Right lobe of liver (tissue), 6 donors: ENCODE measurements at regions not wholly inside any gene's neighbourhood (a gene's known extent, or its start where the extent isn't known, plus 50 kb on each side); places are given as distances from the start of the nearest gene placed in this dataset.

ENCODE experiments used
- ATAC-seq, 4 donors: fragments of 200-7000 bp; cut with Tn5 transposase; one replicate each; pipeline ENCODE4 v1.9.1; 2020; ENCODE audit warnings: mild to moderate bottlenecking in 4 of 4, moderate library complexity in 4 of 4
- DNase-seq, 3 donors: peaks; one replicate each; pipeline ENCODE4 v3.0.0-alpha.2; 2020
- H3K27ac ChIP-seq, 3 donors: fragments of 200-600 bp; one replicate each; pipeline ENCODE4 v1.8.0; 2022
- H3K27me3 ChIP-seq, 2 donors: fragments of 200-600 bp; one replicate each; pipeline ENCODE4 v1.8.0; 2022
- H3K36me3 ChIP-seq, 4 donors: fragments of 200-600 bp; sonication (generic) in 1 of 4; one replicate each; pipeline versions ENCODE4 v1.5.1 to v1.8.0; 2017 to 2022; ENCODE audit warnings: control low read depth in 1 of 4
- H3K4me1 ChIP-seq, 4 donors: fragments of 200-600 bp; sonication (generic) in 1 of 4; one replicate each; pipeline versions ENCODE4 v1.5.1 to v1.8.0; 2017 to 2022; ENCODE audit warnings: control low read depth in 1 of 4
- H3K4me3 ChIP-seq, 3 donors: fragments of 200-600 bp; one replicate each; pipeline ENCODE4 v1.8.0; 2022
- H3K9me3 ChIP-seq, 4 donors: fragments of 200-600 bp; sonication (generic) in 1 of 4; one replicate each; pipeline versions ENCODE4 v1.5.1 to v1.8.0; 2017 to 2022; ENCODE audit warnings: control low read depth in 1 of 4
- POLR2A ChIP-seq: fragments of 450-650 bp; IDR thresholded peaks from one replicate; pipeline ENCODE4 v1.6.1; 2017; ENCODE audit warnings: antibody characterized with exemption, mild to moderate bottlenecking
- WGBS: methylation state at CpG from one replicate; pipeline ENCODE4 v1.1.6; 2018; ENCODE audit warnings: low coverage, low lambda C conversion rate; ENCODE audit not compliant: insufficient coverage; ENCODE audit errors: missing lambda C conversion rate; 5-methylcytosine and 5-hydroxymethylcytosine counted together
- intact Hi-C, 2 donors: fragments of 100-400 bp; cut with DNase I; formaldehyde crosslinking; loops; one replicate each; pipeline versions ENCODE4 v1.11.2 to v1.14.1; 2022
- TF ChIP-seq, protein P1 (sequence below), 4 donors: fragments of 200-600 bp in 3 of 4; fragments of 450-650 bp in 1 of 4; IDR thresholded peaks; one replicate each; pipeline versions ENCODE4 v1.5.1 to v1.8.0; 2016 to 2022; ENCODE audit warnings: antibody characterized with exemption in 4 of 4, mild to moderate bottlenecking in 2 of 4
- donor health status: DM: no; HTN: yes; CAD: no.
- donor health status: DM: no; HTN: no; CAD: no.
- donor health status: DM: no; HTN: no; CAD: no.
- donor health status: DM: no; HTN: yes; CAD: no.
- donor health status: DM: no; HTN: yes; CAD: no.

DNA sequence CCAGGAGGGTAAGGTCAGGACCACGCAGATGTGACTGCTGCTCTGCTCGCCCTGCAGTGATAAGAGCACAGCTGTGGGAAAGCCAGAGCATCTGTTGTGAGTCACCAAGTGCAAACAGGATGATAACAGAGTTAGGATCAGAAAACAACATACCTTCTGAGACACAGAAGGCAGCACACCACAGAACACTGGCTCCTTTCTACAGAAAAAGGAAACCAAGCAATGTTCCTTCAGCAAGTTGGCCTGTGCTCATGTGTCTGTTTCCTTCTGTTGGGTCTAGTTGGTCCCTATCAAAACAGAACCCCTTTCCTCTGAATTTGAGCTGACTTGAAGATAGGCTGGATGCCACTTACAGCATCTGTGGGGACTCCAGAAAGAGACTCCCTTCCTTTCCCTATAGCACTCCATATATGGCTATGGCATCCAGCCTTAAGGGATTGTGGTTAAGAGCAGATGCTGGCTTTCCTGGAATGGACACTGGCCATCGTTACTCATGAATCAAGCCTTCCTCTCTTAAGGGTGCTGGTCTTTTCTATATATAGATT, 440.7 kb upstream of the THBS1 start:
- Histone ChIP-seq H3K4me3 (no peak overlapping the region), H3K4me1 (no peaks in the 10 kb centered on the region), H3K36me3 (no peaks in the 10 kb centered on the region), H3K27ac (no peak overlapping the region), H3K9me3 (no peaks in the 10 kb centered on the region), H3K27me3 (no peaks in the 10 kb centered on the region)
- TF ChIP-seq POLR2A, result no peak
- TF ChIP-seq, protein P1, sequence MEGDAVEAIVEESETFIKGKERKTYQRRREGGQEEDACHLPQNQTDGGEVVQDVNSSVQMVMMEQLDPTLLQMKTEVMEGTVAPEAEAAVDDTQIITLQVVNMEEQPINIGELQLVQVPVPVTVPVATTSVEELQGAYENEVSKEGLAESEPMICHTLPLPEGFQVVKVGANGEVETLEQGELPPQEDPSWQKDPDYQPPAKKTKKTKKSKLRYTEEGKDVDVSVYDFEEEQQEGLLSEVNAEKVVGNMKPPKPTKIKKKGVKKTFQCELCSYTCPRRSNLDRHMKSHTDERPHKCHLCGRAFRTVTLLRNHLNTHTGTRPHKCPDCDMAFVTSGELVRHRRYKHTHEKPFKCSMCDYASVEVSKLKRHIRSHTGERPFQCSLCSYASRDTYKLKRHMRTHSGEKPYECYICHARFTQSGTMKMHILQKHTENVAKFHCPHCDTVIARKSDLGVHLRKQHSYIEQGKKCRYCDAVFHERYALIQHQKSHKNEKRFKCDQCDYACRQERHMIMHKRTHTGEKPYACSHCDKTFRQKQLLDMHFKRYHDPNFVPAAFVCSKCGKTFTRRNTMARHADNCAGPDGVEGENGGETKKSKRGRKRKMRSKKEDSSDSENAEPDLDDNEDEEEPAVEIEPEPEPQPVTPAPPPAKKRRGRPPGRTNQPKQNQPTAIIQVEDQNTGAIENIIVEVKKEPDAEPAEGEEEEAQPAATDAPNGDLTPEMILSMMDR (IDR thresholded peaks at IDR 0.05), result no peak
- intact Hi-C loops, result no loop called here
- ATAC-seq (peak in 2 of 4 donors; percentile 47 to 88), DNase-seq (no peak)
- 45% methylated on average over 3 of the region's 3 CpGs for WGBS

DNA sequence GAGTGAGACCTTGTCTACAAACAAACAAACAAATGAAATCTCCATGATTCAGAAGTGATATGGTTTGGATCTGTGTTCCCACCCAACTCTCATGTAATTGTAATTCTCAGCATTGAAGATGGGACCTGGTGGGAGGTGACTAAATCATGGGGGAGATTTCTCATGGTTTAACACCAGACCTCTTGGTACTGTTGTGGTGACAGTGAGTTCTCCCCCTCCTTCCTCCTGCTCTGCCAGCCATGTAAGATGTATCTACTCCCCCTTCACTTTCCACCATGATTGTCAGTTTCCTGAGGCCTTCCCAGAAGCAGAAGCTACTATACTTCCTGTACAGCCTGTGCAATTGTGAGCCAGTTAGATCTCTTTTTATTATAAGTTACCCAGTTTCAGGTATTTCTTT, 438.4 kb upstream of the THBS1 start:
- Histone ChIP-seq H3K4me1 (no peaks in the 10 kb centered on the region), H3K9me3 (no peaks in the 10 kb centered on the region), H3K36me3 (no peaks in the 10 kb centered on the region), H3K27ac (no peak overlapping the region), H3K4me3 (no peak overlapping the region), H3K27me3 (no peaks in the 10 kb centered on the region)
- TF ChIP-seq POLR2A, result no peak
- TF ChIP-seq, protein P1 (IDR thresholded peaks at IDR 0.05), result no peak
- DNase-seq (no peak), ATAC-seq (no peak)
- intact Hi-C loops, result no loop called here

DNA sequence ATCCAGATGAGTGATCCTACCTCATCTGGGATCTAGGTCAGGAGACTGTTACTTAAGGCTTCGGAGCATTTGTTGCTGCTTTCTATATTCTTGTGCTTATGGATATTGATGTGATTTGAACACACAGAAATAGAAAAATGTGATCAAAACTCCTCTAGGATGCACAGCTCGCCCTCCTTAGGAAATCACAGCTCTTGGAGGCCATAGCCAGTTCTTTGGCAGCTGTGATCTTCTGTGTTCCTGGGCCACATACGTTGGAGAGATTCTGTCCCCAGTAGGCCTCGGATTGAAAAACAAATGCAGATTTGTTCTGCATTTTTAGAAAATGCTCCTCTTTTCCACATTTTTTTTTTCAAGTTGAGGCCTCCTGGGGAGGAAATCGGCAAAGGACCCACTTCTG, 437.4 kb upstream of the THBS1 start:
- Histone ChIP-seq H3K36me3 (no peaks in the 10 kb centered on the region), H3K27me3 (no peaks in the 10 kb centered on the region), H3K27ac (no peak overlapping the region), H3K4me3 (no peak overlapping the region), H3K4me1 (no peaks in the 10 kb centered on the region), H3K9me3 (no peaks in the 10 kb centered on the region)
- TF ChIP-seq, protein P1 (IDR thresholded peaks at IDR 0.05), result no peak
- no peak for TF ChIP-seq POLR2A
- no peak for ATAC-seq
- intact Hi-C loops, result no loop called here
- DNase-seq, result no peak
- WGBS, result 81% methylated on average over 5 of the region's 5 CpGs

DNA sequence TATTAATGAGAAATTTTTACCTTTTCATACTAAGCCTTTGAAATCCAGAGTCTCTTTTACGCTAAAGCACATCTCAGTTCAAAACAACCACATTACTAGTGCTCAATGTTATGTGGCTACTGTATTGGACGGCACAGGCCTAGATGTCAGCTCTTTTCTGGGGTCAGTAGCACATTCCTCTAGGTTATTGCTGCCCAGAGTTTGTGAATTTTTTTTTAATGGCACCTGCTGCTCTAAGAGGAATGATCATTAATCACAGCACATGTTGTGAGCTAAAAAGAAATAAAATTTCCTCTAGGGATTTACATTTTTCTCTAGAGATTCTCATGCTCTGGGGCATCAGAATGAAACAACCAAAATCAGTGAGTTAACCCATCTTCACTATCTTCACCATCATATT, 436.8 kb upstream of the THBS1 start:
- intact Hi-C loops, result no loop called here
- Histone ChIP-seq H3K27ac (no peak overlapping the region), H3K36me3 (no peaks in the 10 kb centered on the region), H3K9me3 (no peaks in the 10 kb centered on the region), H3K4me3 (no peak overlapping the region), H3K27me3 (no peaks in the 10 kb centered on the region), H3K4me1 (no peaks in the 10 kb centered on the region)
- no peak for TF ChIP-seq POLR2A
- TF ChIP-seq, protein P1 (IDR thresholded peaks at IDR 0.05), result no peak
- no peak for ATAC-seq
- DNase-seq, result no peak
- 85% methylated on average over 2 of the region's 2 CpGs for WGBS
